ENCODE measurements at regions not wholly inside any gene's neighbourhood (a gene's known extent, or its start where the extent isn't known, plus 50 kb on each side); places are given as distances from the start of the nearest gene placed in this dataset.

GRCh38 chr13:109626386-109627171 is 159.8 kb downstream of the IRS2 start:
- TF ChIP-seq CTCF (IDR thresholded peaks at IDR 0.05): no peak
- no peak for TF ChIP-seq POLR2A (IDR thresholded peaks at IDR 0.05)
